Effector memory CD4-positive, alpha-beta T cell (primary cell): ENCODE measurements at regions not wholly inside any gene's neighbourhood (a gene's known extent, or its start where the extent isn't known, plus 50 kb on each side); places are given as distances from the start of the nearest gene placed in this dataset.
A peak's percentile ranks its signal among the peaks of the same experiment; 100 is the strongest.

ENCODE experiments used
- DNase-seq, 3 donors: peaks; one replicate each; pipeline ENCODE4 v3.0.0-alpha.2; 2020
- H3K27ac ChIP-seq: 2 replicates; pipeline ENCODE4 v1.7.0; 2013; ENCODE audit warnings: mild to moderate bottlenecking, low read length, moderate library complexity; ENCODE audit not compliant: insufficient read depth, poor library complexity, severe bottlenecking
- H3K27me3 ChIP-seq: replicated peaks from 2 replicates; pipeline ENCODE4 v1.7.0; 2013; ENCODE audit warnings: mild to moderate bottlenecking, low read length; ENCODE audit not compliant: insufficient read depth, control insufficient read depth, poor library complexity, severe bottlenecking
- H3K36me3 ChIP-seq: 2 replicates; pipeline ENCODE4 v1.7.0; 2013; ENCODE audit warnings: mild to moderate bottlenecking, low read length, moderate library complexity; ENCODE audit not compliant: control insufficient read depth, insufficient read depth
- H3K4me1 ChIP-seq: 2 replicates; pipeline ENCODE4 v1.7.0; 2013; ENCODE audit warnings: low read length, mild to moderate bottlenecking; ENCODE audit not compliant: control insufficient read depth, insufficient read depth, poor library complexity, severe bottlenecking
- H3K4me3 ChIP-seq: 2 replicates; pipeline ENCODE4 v1.7.0; 2013; ENCODE audit warnings: low read length, low read depth, mild to moderate bottlenecking; ENCODE audit not compliant: insufficient read depth, poor library complexity, severe bottlenecking
- H3K9me3 ChIP-seq: 2 replicates; pipeline ENCODE4 v1.7.0; 2013; ENCODE audit warnings: mild to moderate bottlenecking, low read length, moderate library complexity; ENCODE audit not compliant: control insufficient read depth

DNA sequence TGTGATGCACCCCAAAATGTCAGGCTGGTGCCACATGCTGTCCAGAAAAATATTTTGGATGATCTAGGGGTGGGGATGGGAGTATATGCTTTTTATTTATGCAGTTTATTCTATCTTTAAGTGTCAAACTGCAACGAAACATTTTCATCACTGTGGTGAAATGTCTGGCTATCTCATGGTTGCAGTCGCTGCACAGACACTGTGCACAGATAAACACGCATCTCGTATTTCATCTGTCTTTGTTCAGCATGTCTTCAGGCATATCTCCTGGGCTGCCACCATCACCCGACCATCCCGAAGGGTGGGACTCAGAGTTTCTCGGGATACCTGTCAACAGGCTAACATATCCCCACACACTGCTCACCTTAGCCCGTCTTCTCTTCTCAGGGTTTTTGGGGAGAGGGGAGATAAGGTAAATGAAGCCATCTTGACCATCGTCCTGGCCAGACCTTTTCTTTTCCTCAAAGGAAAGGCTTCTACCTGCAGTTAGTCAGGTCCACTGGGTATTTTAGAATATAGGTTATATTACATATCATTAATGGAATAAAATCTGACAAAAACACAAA lies 80.7 kb upstream of the NABP1 start:
- H3K36me3 ChIP-seq, result no peaks in the 10 kb centered on the region

DNA sequence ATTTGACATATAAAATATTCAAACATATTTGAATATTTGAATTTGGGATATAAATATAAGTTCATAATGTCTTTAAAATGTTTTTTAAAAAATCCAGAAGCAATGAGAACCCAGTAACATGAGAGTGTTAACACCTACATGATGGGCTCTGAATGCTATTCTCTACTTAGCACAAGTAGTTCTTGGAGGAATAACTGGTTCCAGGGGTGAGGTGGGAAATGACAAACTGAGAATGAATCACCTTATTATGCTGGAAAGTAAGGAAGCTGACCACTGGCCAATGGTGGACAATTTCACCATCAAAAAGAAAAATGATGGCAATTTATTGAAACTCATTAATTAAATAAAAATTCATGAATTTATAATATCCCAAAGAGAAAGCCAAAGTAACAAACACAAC lies 79.6 kb upstream of the NABP1 start:
- no peak for DNase-seq
- H3K36me3 ChIP-seq, result no peaks in the 10 kb centered on the region
- no peaks in the 10 kb centered on the region for H3K27me3 ChIP-seq
- H3K4me1 ChIP-seq, result no peaks in the 10 kb centered on the region
- H3K27ac ChIP-seq, result no peak overlapping the region
- no peak overlapping the region for H3K4me3 ChIP-seq
- no peaks in the 10 kb centered on the region for H3K9me3 ChIP-seq

More for the DNA sequence above, 80.7 kb upstream of the NABP1 start:
- no peak for DNase-seq
- no peaks in the 10 kb centered on the region for H3K4me1 ChIP-seq
- no peaks in the 10 kb centered on the region for H3K9me3 ChIP-seq
- H3K27me3 ChIP-seq, result no peaks in the 10 kb centered on the region
- no peak overlapping the region for H3K4me3 ChIP-seq
- no peak overlapping the region for H3K27ac ChIP-seq

DNA sequence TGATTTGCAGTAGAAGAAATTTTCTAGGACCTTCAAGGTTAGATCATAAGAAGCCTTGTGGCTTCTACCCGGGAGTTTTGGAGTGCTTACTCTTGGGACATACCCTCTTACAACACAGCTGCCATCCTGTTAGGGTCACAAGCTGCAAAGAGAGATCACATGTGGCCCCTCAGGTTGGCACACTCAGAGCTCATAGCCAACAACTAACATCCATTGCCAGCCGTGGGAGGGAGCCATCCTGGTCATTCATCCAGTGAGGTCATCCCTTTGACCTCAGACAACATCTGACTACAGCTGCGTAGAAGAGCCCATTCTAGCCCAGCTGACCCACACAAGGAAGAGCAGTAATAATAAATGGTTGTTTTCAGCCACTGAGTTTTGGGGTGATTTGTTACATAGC lies 76.9 kb upstream of the NABP1 start:
- no peak overlapping the region for H3K4me3 ChIP-seq
- H3K27ac ChIP-seq, result no peak overlapping the region
- H3K9me3 ChIP-seq, result no peaks in the 10 kb centered on the region
- no peaks in the 10 kb centered on the region for H3K27me3 ChIP-seq
- no peaks in the 10 kb centered on the region for H3K4me1 ChIP-seq
- DNase-seq, result no peak
- H3K36me3 ChIP-seq, result no peaks in the 10 kb centered on the region

DNA sequence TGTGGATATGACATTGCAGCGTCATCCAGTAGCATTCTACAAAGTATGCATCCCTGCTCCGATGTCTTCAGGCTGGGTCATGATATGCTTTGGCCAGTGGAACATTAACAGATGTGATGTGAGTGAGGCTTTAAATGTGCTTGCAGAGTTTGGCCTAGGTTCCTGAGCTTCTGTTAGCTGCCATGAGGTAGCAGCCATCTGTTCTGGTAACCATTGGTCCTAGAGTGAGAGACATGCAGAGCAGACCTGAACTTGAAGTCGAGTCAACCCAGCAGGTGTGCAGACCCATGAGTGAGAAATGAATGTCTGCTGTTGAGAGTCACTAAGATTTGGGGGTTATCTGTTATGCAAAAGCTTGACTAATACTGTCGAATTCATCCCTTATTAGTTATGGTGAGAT lies 73.8 kb upstream of the NABP1 start:
- DNase-seq, result no peak
- H3K9me3 ChIP-seq, result no peaks in the 10 kb centered on the region
- no peaks in the 10 kb centered on the region for H3K36me3 ChIP-seq
- no peak overlapping the region for H3K4me3 ChIP-seq
- no peaks in the 10 kb centered on the region for H3K27me3 ChIP-seq
- H3K4me1 ChIP-seq, result no peaks in the 10 kb centered on the region
- no peak overlapping the region for H3K27ac ChIP-seq

DNA sequence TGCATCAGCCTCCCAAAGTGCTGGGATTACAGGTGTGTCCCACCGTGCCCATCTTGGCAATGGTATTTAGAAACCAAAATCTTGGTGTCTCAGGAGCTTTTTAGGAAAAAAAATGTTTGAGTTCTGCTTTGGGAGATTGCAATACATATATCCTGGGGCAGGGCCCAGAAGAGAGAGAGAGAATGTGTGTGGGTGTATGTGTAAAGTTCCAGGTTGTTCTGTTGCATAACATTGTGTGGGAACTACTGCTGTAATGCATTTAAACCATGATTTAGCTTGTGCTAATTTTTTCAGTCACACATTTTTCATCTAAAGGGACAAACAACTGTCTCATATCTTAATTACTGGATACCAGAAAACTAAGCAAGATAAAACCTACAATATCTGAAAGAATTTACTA lies 70.8 kb upstream of the NABP1 start:
- no peak overlapping the region for H3K27ac ChIP-seq
- H3K9me3 ChIP-seq, result no peaks in the 10 kb centered on the region
- no peaks in the 10 kb centered on the region for H3K27me3 ChIP-seq
- H3K4me3 ChIP-seq, result no peak overlapping the region
- no peaks in the 10 kb centered on the region for H3K4me1 ChIP-seq
- DNase-seq, result no peak
- H3K36me3 ChIP-seq, result no peaks in the 10 kb centered on the region

DNA sequence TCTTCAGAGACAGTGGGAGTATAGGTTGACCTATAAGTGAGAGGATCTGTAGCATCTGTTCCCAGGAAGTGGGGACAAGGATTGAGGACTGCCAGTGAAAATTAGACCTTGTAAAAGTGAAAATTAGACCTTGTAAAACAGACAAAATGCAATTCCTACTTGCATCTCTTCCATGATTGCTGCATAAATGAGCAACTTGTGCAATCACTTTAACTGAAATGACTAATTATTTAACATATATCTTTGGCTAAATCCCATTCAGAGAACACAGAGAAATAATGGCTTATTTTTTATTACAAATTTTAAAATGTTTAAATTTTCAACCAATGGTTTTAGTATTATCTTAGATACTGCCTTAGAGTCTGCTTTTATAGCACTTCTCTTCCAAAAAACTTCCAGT lies 67.2 kb upstream of the NABP1 start:
- DNase-seq, result no peak

DNA sequence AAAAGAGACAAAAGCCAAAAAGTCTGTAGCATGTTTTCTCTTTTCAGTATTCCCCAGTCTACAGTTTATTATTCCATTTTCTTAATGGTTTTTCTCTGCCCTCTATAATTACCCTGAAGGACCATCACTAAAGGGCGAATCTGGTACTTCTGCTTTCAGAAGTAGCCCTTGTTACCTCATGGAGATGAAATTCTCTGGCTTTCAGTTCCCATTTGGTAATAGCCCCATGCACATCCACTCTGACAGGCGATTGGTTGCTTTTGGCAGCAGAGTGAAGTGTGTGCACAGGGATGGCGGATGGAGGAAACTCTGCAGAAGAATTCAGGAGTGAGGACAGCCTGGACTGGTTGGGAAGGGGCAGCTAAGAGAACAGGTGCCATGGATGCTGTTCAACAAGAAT lies 66.3 kb upstream of the NABP1 start:
- DNase-seq, result no peak
- H3K4me1 ChIP-seq, result no peaks in the 10 kb centered on the region
- no peaks in the 10 kb centered on the region for H3K36me3 ChIP-seq
- H3K4me3 ChIP-seq, result no peak overlapping the region
- H3K27ac ChIP-seq, result no peak overlapping the region
- no peaks in the 10 kb centered on the region for H3K9me3 ChIP-seq
- H3K27me3 ChIP-seq, result no peaks in the 10 kb centered on the region

More for the DNA sequence above, 67.2 kb upstream of the NABP1 start:
- no peaks in the 10 kb centered on the region for H3K36me3 ChIP-seq
- H3K9me3 ChIP-seq, result no peaks in the 10 kb centered on the region
- no peaks in the 10 kb centered on the region for H3K4me1 ChIP-seq
- H3K27me3 ChIP-seq, result no peaks in the 10 kb centered on the region
- no peak overlapping the region for H3K27ac ChIP-seq
- H3K4me3 ChIP-seq, result no peak overlapping the region

DNA sequence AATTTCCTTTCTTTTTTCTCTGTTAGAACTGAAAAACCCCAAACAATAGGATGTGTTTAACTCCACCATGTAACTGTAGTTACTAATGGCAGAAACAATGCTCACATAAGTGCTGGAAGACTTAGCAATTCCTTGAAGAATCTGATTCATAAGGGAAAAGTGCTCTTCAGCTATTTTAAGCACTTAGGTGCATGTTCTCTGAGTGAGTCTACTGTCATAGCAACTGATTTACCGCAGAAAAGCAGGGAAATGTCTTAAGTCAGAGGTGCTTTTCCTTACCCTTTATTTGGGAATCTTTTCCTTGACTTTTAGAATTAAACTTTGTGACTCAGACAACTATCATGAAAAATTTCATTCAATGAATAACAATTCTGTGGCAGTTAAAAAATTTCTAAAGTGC lies 65.4 kb upstream of the NABP1 start:
- Histone ChIP-seq H3K4me3 (no peak overlapping the region), H3K27me3 (no peaks in the 10 kb centered on the region), H3K36me3 (no peaks in the 10 kb centered on the region), H3K4me1 (no peaks in the 10 kb centered on the region), H3K27ac (no peak overlapping the region), H3K9me3 (no peaks in the 10 kb centered on the region)
- no peak for DNase-seq

DNA sequence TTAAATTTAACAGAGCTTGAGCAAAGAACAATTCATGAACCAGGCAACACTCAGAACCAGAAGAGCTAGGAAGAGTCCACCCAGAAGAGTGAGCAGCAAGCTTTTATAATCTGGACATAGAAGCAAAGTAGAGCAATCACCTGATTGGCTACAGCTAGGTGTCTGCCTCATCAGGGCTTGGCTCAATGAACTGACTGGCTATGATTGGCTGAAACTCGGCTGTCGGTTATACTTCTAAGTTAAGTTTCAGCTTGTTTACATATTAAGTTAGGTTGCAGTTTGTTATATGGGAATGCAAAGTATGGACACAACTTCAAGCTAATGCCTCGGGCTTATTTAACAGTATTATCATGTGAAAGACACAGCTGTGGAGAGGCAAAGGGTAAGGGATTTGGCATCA lies 63.2 kb upstream of the NABP1 start:
- Histone ChIP-seq H3K36me3 (no peaks in the 10 kb centered on the region), H3K4me3 (no peak overlapping the region), H3K9me3 (no peaks in the 10 kb centered on the region), H3K27ac (no peak overlapping the region), H3K4me1 (peaks cover 7% of the 10 kb centered on the region), H3K27me3 (no peaks in the 10 kb centered on the region)
- no peak for DNase-seq

DNA sequence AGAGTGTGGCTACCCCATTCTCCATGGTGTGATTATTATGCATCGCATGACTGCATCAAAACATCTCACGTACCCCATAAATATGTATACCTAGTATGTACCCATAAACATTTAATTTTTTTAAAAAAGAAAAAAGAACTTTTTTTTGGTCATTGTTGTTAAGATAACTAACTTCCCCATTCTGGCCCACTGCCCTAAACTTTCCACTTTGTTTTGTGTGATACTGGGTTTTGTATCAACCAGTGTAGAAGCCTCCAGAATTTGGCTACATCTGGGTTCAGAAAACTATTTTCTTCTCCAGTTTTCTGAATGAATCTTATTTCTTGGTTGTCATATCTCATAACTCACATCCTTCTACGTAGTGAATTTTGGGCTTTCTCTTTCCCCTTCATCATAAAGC lies 62.3 kb upstream of the NABP1 start:
- no peak for DNase-seq
- Histone ChIP-seq H3K27me3 (no peaks in the 10 kb centered on the region), H3K9me3 (no peaks in the 10 kb centered on the region), H3K36me3 (no peaks in the 10 kb centered on the region), H3K4me1 (peaks cover 7% of the 10 kb centered on the region), H3K27ac (no peak overlapping the region), H3K4me3 (no peak overlapping the region)

DNA sequence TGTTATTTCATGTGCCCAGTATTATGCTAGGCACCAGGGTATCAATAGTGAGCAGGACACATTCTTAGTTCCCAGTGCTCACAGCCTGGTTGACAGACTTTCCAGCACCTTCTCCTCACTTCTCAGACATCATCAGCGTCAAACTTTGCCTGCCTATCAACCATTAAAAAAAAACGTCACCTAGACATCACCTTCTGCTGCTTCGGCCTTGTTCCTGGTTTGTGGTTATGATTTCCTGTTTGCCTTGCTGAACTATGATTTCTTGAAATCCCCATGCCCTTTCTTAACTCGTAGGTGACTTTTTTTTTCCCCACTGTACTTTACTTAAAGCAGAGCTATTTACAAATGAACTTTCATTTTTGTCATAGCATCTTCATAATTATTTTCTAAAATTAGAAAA lies 60.4 kb upstream of the NABP1 start:
- no peak overlapping the region for H3K4me3 ChIP-seq
- H3K27ac ChIP-seq, result peak overlapping the region; percentile 84
- no peaks in the 10 kb centered on the region for H3K9me3 ChIP-seq
- H3K36me3 ChIP-seq, result no peaks in the 10 kb centered on the region
- no peaks in the 10 kb centered on the region for H3K27me3 ChIP-seq
- peak; percentile 37 to 50 (median 50) for DNase-seq
- peaks cover 7% of the 10 kb centered on the region for H3K4me1 ChIP-seq
